DND-41 (cell line): ENCODE measurements at regions not wholly inside any gene's neighbourhood (a gene's known extent, or its start where the extent isn't known, plus 50 kb on each side); places are given as distances from the start of the nearest gene placed in this dataset.
A peak's percentile ranks its signal among the peaks of the same experiment; 100 is the strongest.

ENCODE experiments used
- ATAC-seq: fragments of 200-7000 bp; cut with Tn5 transposase; 3 replicates; pipeline ENCODE4 v1.9.1; 2021; ENCODE audit warnings: low read depth; ENCODE audit not compliant: insufficient read depth
- DNase-seq: peaks from one replicate; pipeline ENCODE4 v3.0.0-alpha.2; 2020
- H2AFZ ChIP-seq: 2 replicates; pipeline ENCODE4 v1.6.0; 2012; ENCODE audit warnings: low read depth, low read length
- H3K27ac ChIP-seq: 2 replicates; pipeline ENCODE4 v1.5.1; 2012; ENCODE audit warnings: low read length, inconsistent platforms
- H3K27me3 ChIP-seq: fragments of 200-600 bp; sonication (generic); 2 replicates; pipeline ENCODE4 v1.6.0; 2012; ENCODE audit warnings: low read length, mild to moderate bottlenecking, inconsistent platforms; ENCODE audit not compliant: insufficient read depth, poor library complexity
- H3K36me3 ChIP-seq: 2 replicates; pipeline ENCODE4 v1.5.1; 2012; ENCODE audit warnings: low read length, inconsistent platforms; ENCODE audit not compliant: insufficient read depth
- H3K4me1 ChIP-seq: 2 replicates; pipeline ENCODE4 v1.5.1; 2012; ENCODE audit warnings: mild to moderate bottlenecking, low read length; ENCODE audit not compliant: insufficient read depth
- H3K4me2 ChIP-seq: 2 replicates; pipeline ENCODE4 v1.6.0; 2012; ENCODE audit warnings: mild to moderate bottlenecking, moderate library complexity, low read length, inconsistent platforms; ENCODE audit not compliant: insufficient read depth
- H3K4me3 ChIP-seq, 2 experiments: fragments of 200-600 bp in 1 of 2; shearing (Covaris generic) in 1 of 2; 2 replicates each; pipeline ENCODE4 v1.5.1; 2012 to 2016; ENCODE audit warnings: inconsistent platforms in 2 of 2, low read length in 2 of 2, mild to moderate bottlenecking in 2 of 2, low read depth in 1 of 2, moderate library complexity in 1 of 2
- H3K79me2 ChIP-seq: 2 replicates; pipeline ENCODE4 v1.6.0; 2012; ENCODE audit warnings: low read length, inconsistent platforms; ENCODE audit not compliant: insufficient read depth
- H3K9ac ChIP-seq: 2 replicates; pipeline ENCODE4 v1.6.0; 2012; ENCODE audit warnings: low read depth, mild to moderate bottlenecking, inconsistent platforms, low read length, moderate library complexity
- H3K9me3 ChIP-seq: 2 replicates; pipeline ENCODE4 v1.5.1; 2012; ENCODE audit warnings: low read length, moderate library complexity, mild to moderate bottlenecking, inconsistent platforms; ENCODE audit not compliant: insufficient read depth, severe bottlenecking
- H4K20me1 ChIP-seq: 2 replicates; pipeline ENCODE4 v1.6.0; 2012; ENCODE audit warnings: low read length; ENCODE audit not compliant: insufficient read depth
- CTCF ChIP-seq: IDR thresholded peaks from 2 replicates; pipeline ENCODE4 v1.5.1; 2012; ENCODE audit warnings: borderline replicate concordance, low read length, moderate library complexity, mild to moderate bottlenecking; ENCODE audit not compliant: poor library complexity, severe bottlenecking; ENCODE audit errors: extremely low read depth
- EZH2 ChIP-seq: IDR thresholded peaks from 3 replicates; pipeline ENCODE4 v1.6.1; 2012; ENCODE audit warnings: borderline replicate concordance, low read depth, mild to moderate bottlenecking, moderate library complexity, low read length, inconsistent platforms; ENCODE audit not compliant: severe bottlenecking

GRCh38 chr4:124055896-124056295 is 656.6 kb downstream of the ANKRD50 start:
- H3K79me2 ChIP-seq: no peaks in the 10 kb centered on the region
- ATAC-seq: no peak

GRCh38 chr4:124060261-124060918 is 652.1 kb downstream of the ANKRD50 start:
- Histone ChIP-seq H3K4me1 (no peaks in the 10 kb centered on the region), H3K27ac (no peak overlapping the region), H3K79me2 (no peaks in the 10 kb centered on the region), H3K9ac (no peak overlapping the region), H3K36me3 (no peaks in the 10 kb centered on the region), H3K27me3 (no peaks in the 10 kb centered on the region), H3K4me3 (no peak overlapping the region), H3K4me2 (no peak overlapping the region), H3K9me3 (no peaks in the 10 kb centered on the region), H4K20me1 (no peaks in the 10 kb centered on the region), H2AFZ (no peak overlapping the region)
- peak; percentile 70 for ATAC-seq
- peak; percentile 11 for DNase-seq
- no peak for TF ChIP-seq CTCF
- TF ChIP-seq EZH2: no peak

More at GRCh38 chr4:124055896-124056295, 656.6 kb downstream of the ANKRD50 start:
- Histone ChIP-seq H3K36me3 (no peaks in the 10 kb centered on the region), H3K9me3 (no peaks in the 10 kb centered on the region), H3K4me1 (no peaks in the 10 kb centered on the region), H3K27ac (no peak overlapping the region), H3K27me3 (no peaks in the 10 kb centered on the region), H3K4me2 (no peak overlapping the region), H3K4me3 (no peak overlapping the region), H4K20me1 (no peaks in the 10 kb centered on the region), H2AFZ (no peak overlapping the region), H3K9ac (no peak overlapping the region)
- DNase-seq: no peak
- no peak for TF ChIP-seq EZH2
- TF ChIP-seq CTCF: no peak

- Histone ChIP-seq H3K27me3 (no peaks in the 10 kb centered on the region), H3K79me2 (no peaks in the 10 kb centered on the region), H2AFZ (no peak overlapping the region), H3K4me3 (no peak overlapping the region), H3K9me3 (no peaks in the 10 kb centered on the region), H3K4me2 (no peak overlapping the region), H3K36me3 (no peaks in the 10 kb centered on the region), H3K27ac (no peak overlapping the region), H4K20me1 (no peaks in the 10 kb centered on the region), H3K9ac (no peak overlapping the region), H3K4me1 (no peaks in the 10 kb centered on the region)
- no peak for ATAC-seq
- no peak for TF ChIP-seq EZH2
- no peak for DNase-seq
Measured at GRCh38 chr4:124061413-124061812, 651.1 kb downstream of the ANKRD50 start.

- ATAC-seq (no peak), DNase-seq (no peak)
- Histone ChIP-seq H3K4me1 (no peaks in the 10 kb centered on the region), H4K20me1 (no peaks in the 10 kb centered on the region), H3K9ac (no peak overlapping the region), H3K4me3 (no peak overlapping the region), H3K27me3 (no peaks in the 10 kb centered on the region), H3K36me3 (no peaks in the 10 kb centered on the region), H3K27ac (no peak overlapping the region), H2AFZ (no peak overlapping the region), H3K9me3 (peaks cover 5% of the 10 kb centered on the region), H3K4me2 (no peak overlapping the region), H3K79me2 (no peaks in the 10 kb centered on the region)
- TF ChIP-seq CTCF (no peak), EZH2 (no peak)
Measured at GRCh38 chr4:124065422-124065821, 647.1 kb downstream of the ANKRD50 start.
